Middle frontal gyrus (tissue), 1 donor: ENCODE measurements at regions not wholly inside any gene's neighbourhood (a gene's known extent, or its start where the extent isn't known, plus 50 kb on each side); places are given as distances from the start of the nearest gene placed in this dataset.
"Not testable (repeated sequence)": the region's sequence is repeated elsewhere in the genome, so short reads cannot be mapped to it uniquely, and the experiment has no call there.

Experiments used
- DNase-seq: peaks from one replicate; pipeline ENCODE4 v3.0.0-alpha.2; 2015; ENCODE audit warnings: low spot score; ENCODE audit errors: extremely low spot score

GRCh38 chr2:61774351-61774750 lies 79.5 kb downstream of the FAM161A start:
- DNase-seq: no peak

GRCh38 chr2:61771904-61772845 lies 81.7 kb downstream of the FAM161A start:
- DNase-seq: no peak

- no peak for DNase-seq
These were observed 83.1 kb downstream of the FAM161A start for GRCh38 chr2:61770746-61771145.

- no peak for DNase-seq
These were observed 83.6 kb downstream of the FAM161A start for GRCh38 chr2:61770298-61770697.

GRCh38 chr2:61769093-61769675 lies 84.7 kb downstream of the FAM161A start:
- DNase-seq: no peak

GRCh38 chr2:61764035-61764800 lies 89.6 kb downstream of the FAM161A start:
- DNase-seq: peak; percentile 98

GRCh38 chr2:61763605-61764034 lies 90.2 kb downstream of the FAM161A start:
- peak; percentile 69 for DNase-seq

- no peak for DNase-seq
These were observed 91.6 kb downstream of the FAM161A start for GRCh38 chr2:61762292-61762691.

- no peak for DNase-seq
These were observed 94.1 kb downstream of the FAM161A start for GRCh38 chr2:61759718-61760117.

GRCh38 chr2:61759005-61759404 lies 94.9 kb downstream of the FAM161A start:
- no peak for DNase-seq

- DNase-seq: no peak
These were observed 95.7 kb downstream of the FAM161A start for GRCh38 chr2:61758159-61758558.

- no peak for DNase-seq
These were observed 100.3 kb downstream of the FAM161A start for GRCh38 chr2:61753512-61753911.

GRCh38 chr2:61750624-61751023 lies 103.2 kb downstream of the FAM161A start:
- DNase-seq: no peak

GRCh38 chr2:61742955-61743354 lies 110.9 kb downstream of the FAM161A start:
- DNase-seq: no peak

- no peak for DNase-seq
These were observed 116.0 kb downstream of the FAM161A start for GRCh38 chr2:61737841-61738240.

GRCh38 chr2:61736953-61737352 lies 116.9 kb downstream of the FAM161A start:
- no peak for DNase-seq

GRCh38 chr2:61733563-61733962 lies 120.3 kb downstream of the FAM161A start:
- DNase-seq: no peak

- no peak for DNase-seq
These were observed 121.1 kb downstream of the FAM161A start for GRCh38 chr2:61732787-61733186.

GRCh38 chr2:61727746-61728145 lies 126.1 kb downstream of the FAM161A start:
- DNase-seq: no peak

- no peak for DNase-seq
These were observed 127.2 kb downstream of the FAM161A start for GRCh38 chr2:61726456-61727209.

- DNase-seq: not testable (repeated sequence)
These were observed 130.5 kb downstream of the FAM161A start for GRCh38 chr2:61723364-61723763.
